Upper lobe of left lung (tissue), 4 donors: ENCODE measurements at regions not wholly inside any gene's neighbourhood (a gene's known extent, or its start where the extent isn't known, plus 50 kb on each side); places are given as distances from the start of the nearest gene placed in this dataset.

Experiments
- CTCF ChIP-seq, 6 experiments: fragments of 450-650 bp in 4 of 6; fragments of 200-600 bp in 2 of 6; sonication (generic) in 2 of 6; IDR thresholded peaks; one replicate each; pipeline ENCODE4 v1.5.1; 2016 to 2019; ENCODE audit warnings: antibody characterized with exemption in 6 of 6
- EP300 ChIP-seq, 4 donors: sonication (generic); formaldehyde crosslinking; IDR thresholded peaks; one replicate each; pipeline ENCODE4 v1.5.1; 2017; ENCODE audit warnings: antibody characterized with exemption in 4 of 4, control low read depth in 2 of 4
- POLR2AphosphoS5 ChIP-seq, 2 donors: sonication (generic); formaldehyde crosslinking; IDR thresholded peaks; one replicate each; pipeline ENCODE4 v1.5.1; 2017; ENCODE audit warnings: antibody characterized with exemption in 2 of 2

GRCh38 chr13:33353646-33354045 lies 68.1 kb upstream of the STARD13 start:
- TF ChIP-seq CTCF (IDR thresholded peaks at IDR 0.05) (no peak), EP300 (IDR thresholded peaks at IDR 0.05) (no peak), POLR2AphosphoS5 (IDR thresholded peaks at IDR 0.05) (no peak)
